ENCODE measurements at regions not wholly inside any gene's neighbourhood (a gene's known extent, or its start where the extent isn't known, plus 50 kb on each side); places are given as distances from the start of the nearest gene placed in this dataset.

GRCh38 chr18:27604583-27604982 is 419.5 kb upstream of the CHST9 start:
- no peak for TF ChIP-seq USF2 (IDR thresholded peaks at IDR 0.05; ENCODE audit: borderline replicate concordance, low read depth, low read length)
- TF ChIP-seq CTCF (IDR thresholded peaks at IDR 0.05 in 2 of 3, conservative IDR thresholded peaks at IDR 0.05 in 1 of 3; ENCODE audit: control insufficient read depth in 2 of 3, extremely low read depth in 1 of 3, insufficient read depth in 1 of 3, low read depth in 3 of 3, low read length in 3 of 3) = no peak
- TF ChIP-seq NRF1 (conservative IDR thresholded peaks at IDR 0.05; ENCODE audit: low read depth, low read length) = no peak
- TF ChIP-seq HCFC1 (IDR thresholded peaks at IDR 0.05; ENCODE audit: low read length) = no peak
- no peak for TF ChIP-seq EZH2 (IDR thresholded peaks at IDR 0.05; ENCODE audit: borderline replicate concordance, control insufficient read depth, low read depth, low read length)
- no peak for TF ChIP-seq GABPA (IDR thresholded peaks at IDR 0.05; ENCODE audit: low read depth)
- TF ChIP-seq, protein P1, sequence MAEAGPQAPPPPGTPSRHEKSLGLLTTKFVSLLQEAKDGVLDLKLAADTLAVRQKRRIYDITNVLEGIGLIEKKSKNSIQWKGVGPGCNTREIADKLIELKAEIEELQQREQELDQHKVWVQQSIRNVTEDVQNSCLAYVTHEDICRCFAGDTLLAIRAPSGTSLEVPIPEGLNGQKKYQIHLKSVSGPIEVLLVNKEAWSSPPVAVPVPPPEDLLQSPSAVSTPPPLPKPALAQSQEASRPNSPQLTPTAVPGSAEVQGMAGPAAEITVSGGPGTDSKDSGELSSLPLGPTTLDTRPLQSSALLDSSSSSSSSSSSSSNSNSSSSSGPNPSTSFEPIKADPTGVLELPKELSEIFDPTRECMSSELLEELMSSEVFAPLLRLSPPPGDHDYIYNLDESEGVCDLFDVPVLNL (IDR thresholded peaks at IDR 0.05; ENCODE audit: low read depth, low read length) = no peak
- no peak for TF ChIP-seq CEBPB (IDR thresholded peaks at IDR 0.05; ENCODE audit: borderline replicate concordance in 1 of 2, low read depth in 2 of 2, low read length in 2 of 2)
- TF ChIP-seq ETV6 (conservative IDR thresholded peaks at IDR 0.05 in 1 of 2, IDR thresholded peaks at IDR 0.05 in 1 of 2; ENCODE audit: borderline replicate concordance in 1 of 2, low read depth in 1 of 2) = no peak
- TF ChIP-seq SIN3A (IDR thresholded peaks at IDR 0.05; ENCODE audit: low read depth, low read length) = no peak
- no peak for TF ChIP-seq TCF7 (IDR thresholded peaks at IDR 0.05; ENCODE audit: borderline replicate concordance)
- TF ChIP-seq CHD4 (IDR thresholded peaks at IDR 0.05) = no peak
- TF ChIP-seq REST (IDR thresholded peaks at IDR 0.05; ENCODE audit: low read depth, low read length) = no peak

All from GM12878 (cell line).